Upper lobe of left lung (tissue), 6 donors: ENCODE measurements at regions not wholly inside any gene's neighbourhood (a gene's known extent, or its start where the extent isn't known, plus 50 kb on each side); places are given as distances from the start of the nearest gene placed in this dataset.

Source experiments
- ATAC-seq, 2 donors: fragments of 200-7000 bp; cut with Tn5 transposase; one replicate each; pipeline ENCODE4 v1.9.1; 2022; ENCODE audit warnings: mild to moderate bottlenecking in 2 of 2, moderate library complexity in 2 of 2; ENCODE audit not compliant: low FRiP score in 2 of 2
- DNase-seq, 2 donors: peaks; one replicate each; pipeline ENCODE4 v3.0.0-alpha.2; 2019 to 2020
- H3K27ac ChIP-seq, 4 donors: fragments of 200-600 bp; sonication (generic); one replicate each; pipeline ENCODE4 v1.5.1; 2016 to 2019
- H3K27me3 ChIP-seq, 4 donors: fragments of 200-600 bp; sonication (generic); one replicate each; pipeline ENCODE4 v1.5.1; 2017 to 2019
- H3K36me3 ChIP-seq, 4 donors: fragments of 200-600 bp; sonication (generic); one replicate each; pipeline ENCODE4 v1.5.1; 2016 to 2019
- H3K4me1 ChIP-seq, 4 donors: fragments of 200-600 bp; sonication (generic); one replicate each; pipeline ENCODE4 v1.5.1; 2018 to 2019
- H3K4me3 ChIP-seq, 4 donors: fragments of 200-600 bp; sonication (generic); one replicate each; pipeline ENCODE4 v1.5.1; 2017 to 2019; ENCODE audit warnings: mild to moderate bottlenecking in 2 of 4, moderate library complexity in 1 of 4
- H3K9me3 ChIP-seq, 4 donors: fragments of 200-600 bp; sonication (generic); one replicate each; pipeline ENCODE4 v1.5.1; 2018 to 2019
- EP300 ChIP-seq, 4 donors: sonication (generic); formaldehyde crosslinking; IDR thresholded peaks; one replicate each; pipeline ENCODE4 v1.5.1; 2017; ENCODE audit warnings: antibody characterized with exemption in 4 of 4, control low read depth in 2 of 4
- POLR2A ChIP-seq, 4 donors: fragments of 450-650 bp; IDR thresholded peaks; one replicate each; pipeline ENCODE4 v1.5.1; 2016 to 2017; ENCODE audit warnings: antibody characterized with exemption in 4 of 4, mild to moderate bottlenecking in 2 of 4
- POLR2AphosphoS5 ChIP-seq, 2 donors: sonication (generic); formaldehyde crosslinking; IDR thresholded peaks; one replicate each; pipeline ENCODE4 v1.5.1; 2017; ENCODE audit warnings: antibody characterized with exemption in 2 of 2
- WGBS, 2 donors: methylation state at CpG; one replicate each; pipeline ENCODE4 v1.1.5; 2017 to 2018; 5-methylcytosine and 5-hydroxymethylcytosine counted together
- TF ChIP-seq, protein P1 (sequence below), 6 experiments: fragments of 450-650 bp in 4 of 6; fragments of 200-600 bp in 2 of 6; sonication (generic) in 2 of 6; IDR thresholded peaks; one replicate each; pipeline ENCODE4 v1.5.1; 2016 to 2019; ENCODE audit warnings: antibody characterized with exemption in 6 of 6
- donor health status: DM: no; HTN: no; CAD: no; lungs with moderate emphysema.
- donor health status: DM: no; HTN: yes; CAD: no; lungs with severe emphysema.

DNA sequence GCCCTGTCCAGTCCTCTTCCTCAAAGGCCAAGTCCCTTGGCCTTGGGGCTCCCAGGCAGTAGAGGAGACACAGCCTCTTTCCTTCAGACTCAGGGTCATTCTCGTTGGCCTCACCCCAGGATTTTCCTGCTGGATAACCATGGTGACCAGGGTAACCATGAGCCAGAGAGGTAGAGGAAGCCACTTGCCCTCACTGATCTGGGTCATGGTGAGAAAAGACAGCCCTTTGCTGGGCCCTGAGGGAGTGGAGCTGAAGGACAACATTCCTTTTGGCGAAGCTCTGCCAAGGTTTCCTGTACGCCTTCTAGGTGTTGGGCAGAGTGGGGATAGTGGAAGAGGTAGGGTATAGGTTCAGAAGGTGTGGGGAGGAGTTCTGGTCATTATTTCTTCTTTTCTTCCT lies 53.1 kb upstream of the WNT4 start:
- Histone ChIP-seq H3K36me3 (no peaks in the 10 kb centered on the region), H3K9me3 (no peaks in the 10 kb centered on the region), H3K4me3 (no peak overlapping the region), H3K27me3 (no peaks in the 10 kb centered on the region), H3K27ac (no peak overlapping the region), H3K4me1 (no peaks in the 10 kb centered on the region)
- TF ChIP-seq, protein P1, sequence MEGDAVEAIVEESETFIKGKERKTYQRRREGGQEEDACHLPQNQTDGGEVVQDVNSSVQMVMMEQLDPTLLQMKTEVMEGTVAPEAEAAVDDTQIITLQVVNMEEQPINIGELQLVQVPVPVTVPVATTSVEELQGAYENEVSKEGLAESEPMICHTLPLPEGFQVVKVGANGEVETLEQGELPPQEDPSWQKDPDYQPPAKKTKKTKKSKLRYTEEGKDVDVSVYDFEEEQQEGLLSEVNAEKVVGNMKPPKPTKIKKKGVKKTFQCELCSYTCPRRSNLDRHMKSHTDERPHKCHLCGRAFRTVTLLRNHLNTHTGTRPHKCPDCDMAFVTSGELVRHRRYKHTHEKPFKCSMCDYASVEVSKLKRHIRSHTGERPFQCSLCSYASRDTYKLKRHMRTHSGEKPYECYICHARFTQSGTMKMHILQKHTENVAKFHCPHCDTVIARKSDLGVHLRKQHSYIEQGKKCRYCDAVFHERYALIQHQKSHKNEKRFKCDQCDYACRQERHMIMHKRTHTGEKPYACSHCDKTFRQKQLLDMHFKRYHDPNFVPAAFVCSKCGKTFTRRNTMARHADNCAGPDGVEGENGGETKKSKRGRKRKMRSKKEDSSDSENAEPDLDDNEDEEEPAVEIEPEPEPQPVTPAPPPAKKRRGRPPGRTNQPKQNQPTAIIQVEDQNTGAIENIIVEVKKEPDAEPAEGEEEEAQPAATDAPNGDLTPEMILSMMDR (IDR thresholded peaks at IDR 0.05), result no peak
- no peak for TF ChIP-seq POLR2AphosphoS5 (IDR thresholded peaks at IDR 0.05)
- no peak for TF ChIP-seq EP300 (IDR thresholded peaks at IDR 0.05)
- TF ChIP-seq POLR2A (IDR thresholded peaks at IDR 0.05), result no peak
- ATAC-seq (no peak), DNase-seq (no peak)
- WGBS, 2 donors, result 64 to 72% methylated on average over 3 of the region's 3 CpGs

DNA sequence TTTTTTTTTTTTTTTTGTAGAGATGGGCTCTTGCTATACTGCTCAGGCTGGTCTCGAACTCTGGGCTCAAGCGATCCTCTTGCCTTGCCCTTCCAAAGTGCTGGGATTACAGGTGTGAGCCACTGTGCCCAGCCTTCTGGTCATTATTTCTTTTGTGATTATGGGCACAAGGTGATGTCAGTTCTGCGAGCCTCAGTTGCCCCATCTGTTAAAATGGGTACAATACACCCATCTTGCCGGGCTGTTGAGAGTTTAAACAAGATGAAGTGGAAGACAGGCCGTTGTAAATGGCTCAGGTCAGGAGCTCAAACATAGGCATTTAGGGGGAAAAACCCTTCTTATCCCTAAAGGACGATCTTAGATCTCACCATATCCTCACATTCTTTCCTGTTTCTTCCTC lies 53.7 kb upstream of the WNT4 start:
- no peak for TF ChIP-seq POLR2AphosphoS5 (IDR thresholded peaks at IDR 0.05)
- no peaks in the 10 kb centered on the region for H3K27me3 ChIP-seq
- no peak for DNase-seq
- WGBS, 2 donors, result 91 to 96% methylated on average over 6 of the region's 6 CpGs
- no peaks in the 10 kb centered on the region for H3K36me3 ChIP-seq
- H3K27ac ChIP-seq, result no peak overlapping the region
- H3K4me3 ChIP-seq, result no peak overlapping the region
- ATAC-seq, result no peak
- H3K4me1 ChIP-seq, result no peaks in the 10 kb centered on the region
- no peaks in the 10 kb centered on the region for H3K9me3 ChIP-seq

DNA sequence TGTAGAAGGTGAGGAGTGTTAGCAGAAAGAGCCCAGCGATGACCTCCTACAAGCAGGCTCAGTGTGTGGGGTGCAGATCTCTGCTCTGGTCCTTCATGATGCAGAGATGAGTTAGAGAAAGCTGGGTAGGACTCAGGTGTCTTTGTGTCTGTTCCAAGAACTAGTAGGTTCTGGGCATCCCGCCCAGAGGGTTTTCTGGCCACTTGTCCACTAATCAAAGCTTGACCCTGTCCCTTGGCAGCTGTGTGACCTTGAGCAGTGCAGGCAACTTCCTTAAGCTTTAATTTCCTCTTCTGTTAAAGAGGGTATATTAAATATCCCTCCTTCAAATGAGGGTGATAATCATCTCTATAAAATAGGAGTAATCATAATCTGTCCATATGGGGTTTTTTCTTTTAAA lies 54.7 kb upstream of the WNT4 start:
- ATAC-seq (no peak), DNase-seq (no peak)
- H3K27me3 ChIP-seq, result no peaks in the 10 kb centered on the region
- no peak overlapping the region for H3K4me3 ChIP-seq
- no peak overlapping the region for H3K27ac ChIP-seq
- 75 to 91% methylated on average over 2 of the region's 2 CpGs for WGBS, 2 donors
- no peaks in the 10 kb centered on the region for H3K4me1 ChIP-seq
- no peaks in the 10 kb centered on the region for H3K36me3 ChIP-seq
- no peaks in the 10 kb centered on the region for H3K9me3 ChIP-seq
- TF ChIP-seq EP300 (IDR thresholded peaks at IDR 0.05), result no peak
- TF ChIP-seq, protein P1 (IDR thresholded peaks at IDR 0.05), result no peak
- TF ChIP-seq POLR2AphosphoS5 (IDR thresholded peaks at IDR 0.05), result no peak
- no peak for TF ChIP-seq POLR2A (IDR thresholded peaks at IDR 0.05)

DNA sequence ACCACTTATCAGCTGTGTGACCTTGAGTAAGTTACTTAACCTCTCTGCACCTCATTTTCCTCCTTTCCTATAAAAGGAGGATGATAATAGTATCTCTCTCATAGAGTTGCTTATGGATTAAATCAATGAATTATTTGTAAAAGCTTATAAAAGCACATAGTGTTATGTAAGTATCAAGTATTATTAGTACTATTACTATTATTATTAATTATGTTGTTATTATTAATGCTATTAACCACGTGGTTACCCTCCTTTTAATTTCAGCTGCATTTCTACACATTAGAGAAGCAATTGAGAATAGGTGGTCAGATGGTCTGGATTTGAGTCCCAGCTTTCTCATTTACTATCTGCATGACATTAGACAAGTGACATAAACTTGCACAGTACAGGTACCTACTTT lies 58.1 kb upstream of the WNT4 start:
- no peak overlapping the region for H3K27ac ChIP-seq
- H3K9me3 ChIP-seq, result no peaks in the 10 kb centered on the region
- no peak for DNase-seq
- H3K4me3 ChIP-seq, result no peak overlapping the region
- no peak for ATAC-seq
- no peaks in the 10 kb centered on the region for H3K27me3 ChIP-seq
- WGBS, 2 donors, result 32 to 48% methylated on average over 1 of the region's 1 CpG
- TF ChIP-seq, protein P1 (IDR thresholded peaks at IDR 0.05), result no peak
- TF ChIP-seq POLR2AphosphoS5 (IDR thresholded peaks at IDR 0.05), result no peak
- no peak for TF ChIP-seq POLR2A (IDR thresholded peaks at IDR 0.05)
- no peak for TF ChIP-seq EP300 (IDR thresholded peaks at IDR 0.05)
- no peaks in the 10 kb centered on the region for H3K36me3 ChIP-seq
- peaks cover 4 to 11% (median 10%) of the 10 kb centered on the region in 4 donors for H3K4me1 ChIP-seq

DNA sequence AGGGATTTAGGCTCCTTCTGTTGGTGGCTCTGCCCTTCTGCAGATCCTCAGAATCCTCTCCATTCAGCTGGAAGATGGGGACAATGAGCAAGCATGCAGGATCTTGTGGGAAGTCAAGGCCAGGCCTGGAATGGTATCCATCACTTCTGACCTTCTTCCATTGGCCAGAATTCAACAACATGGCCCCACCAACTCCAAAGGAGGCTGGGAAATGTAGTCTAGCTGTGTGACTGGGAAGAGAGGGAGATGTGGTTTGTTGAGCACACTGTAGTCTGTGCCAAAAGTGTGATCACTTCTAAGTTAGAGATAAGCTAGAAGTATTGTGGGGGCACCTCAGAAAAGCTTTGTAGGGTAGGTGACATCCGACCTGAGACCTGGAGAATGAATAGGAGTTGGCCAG lies 60.4 kb upstream of the WNT4 start:
- Histone ChIP-seq H3K4me1 (peaks cover 4 to 11% (median 10%) of the 10 kb centered on the region in 4 donors), H3K36me3 (no peaks in the 10 kb centered on the region), H3K27me3 (peaks cover 0 to 4% (median 0%) of the 10 kb centered on the region in 4 donors), H3K9me3 (no peaks in the 10 kb centered on the region), H3K4me3 (no peak overlapping the region), H3K27ac (no peak overlapping the region)
- 87 to 93% methylated on average over 1 of the region's 1 CpG for WGBS, 2 donors
- no peak for ATAC-seq
- DNase-seq, result no peak
- TF ChIP-seq POLR2AphosphoS5 (IDR thresholded peaks at IDR 0.05) (no peak), EP300 (IDR thresholded peaks at IDR 0.05) (no peak), POLR2A (IDR thresholded peaks at IDR 0.05) (no peak)
- TF ChIP-seq, protein P1 (IDR thresholded peaks at IDR 0.05), result no peak
